Neural cell (in vitro differentiated cells): ENCODE measurements at regions not wholly inside any gene's neighbourhood (a gene's known extent, or its start where the extent isn't known, plus 50 kb on each side); places are given as distances from the start of the nearest gene placed in this dataset.

Experiments
- H2AFZ ChIP-seq: fragments of 200-600, 300-800 bp; sonication (generic), shearing (Covaris generic); 2 replicates; pipeline ENCODE4 v1.6.0; 2014; ENCODE audit warnings: low read depth, mild to moderate bottlenecking, antibody characterized with exemption, low read length, moderate library complexity
- H3F3A ChIP-seq: fragments of 200-600 bp; shearing (Covaris generic); 2 replicates; pipeline ENCODE4 v1.6.1; 2016; ENCODE audit warnings: mild to moderate bottlenecking, moderate library complexity, mixed read lengths, antibody characterized with exemption, low read length; ENCODE audit not compliant: insufficient read depth, poor library complexity, severe bottlenecking
- H3K27ac ChIP-seq: fragments of 200-600, 300-800 bp; sonication (generic), shearing (Covaris generic); 2 replicates; pipeline ENCODE4 v1.5.1; 2014; ENCODE audit warnings: mild to moderate bottlenecking, low read length, moderate library complexity
- H3K27me3 ChIP-seq: fragments of 300-800, 200-600 bp; sonication (generic), shearing (Covaris generic); 2 replicates; pipeline ENCODE4 v1.6.0; 2014; ENCODE audit warnings: mild to moderate bottlenecking, low read depth, low read length, moderate library complexity; ENCODE audit not compliant: insufficient read depth
- H3K36me3 ChIP-seq: fragments of 300-800, 200-600 bp; sonication (generic), shearing (Covaris generic); 2 replicates; pipeline ENCODE4 v1.5.1; 2014; ENCODE audit warnings: mild to moderate bottlenecking, antibody characterized with exemption, low read length, moderate library complexity; ENCODE audit not compliant: insufficient read depth
- H3K4me2 ChIP-seq: fragments of 300-800, 200-600 bp; sonication (generic), shearing (Covaris generic); 2 replicates; pipeline ENCODE4 v1.6.0; 2014; ENCODE audit warnings: mild to moderate bottlenecking, low read length
- H3K4me3 ChIP-seq: fragments of 300-800, 200-600 bp; sonication (generic), shearing (Covaris generic); 2 replicates; pipeline ENCODE4 v1.5.1; 2014; ENCODE audit warnings: mild to moderate bottlenecking, low read length, moderate library complexity
- H3K79me2 ChIP-seq: fragments of 200-600 bp; shearing (Covaris generic); replicated peaks from 2 replicates; pipeline ENCODE4 v1.6.0; 2014; ENCODE audit warnings: mild to moderate bottlenecking, low read length, moderate library complexity; ENCODE audit not compliant: insufficient read depth
- H3K9ac ChIP-seq: fragments of 300-800, 200-600 bp; sonication (generic), shearing (Covaris generic); 2 replicates; pipeline ENCODE4 v1.6.1; 2016; ENCODE audit warnings: mild to moderate bottlenecking, low read length, mixed read lengths
- H3K9me2 ChIP-seq: fragments of 200-600 bp; shearing (Covaris generic); 2 replicates; pipeline ENCODE4 v1.6.1; 2016; ENCODE audit warnings: mild to moderate bottlenecking, low read length, mixed read lengths; ENCODE audit not compliant: insufficient read depth
- H3K9me3 ChIP-seq: fragments of 200-600, 300-800 bp; sonication (generic), shearing (Covaris generic); 2 replicates; pipeline ENCODE4 v1.6.1; 2016; ENCODE audit warnings: mild to moderate bottlenecking, mixed run types, low read length, moderate library complexity, mixed read lengths
- H4K20me1 ChIP-seq: fragments of 200-600 bp; shearing (Covaris generic); 2 replicates; pipeline ENCODE4 v1.6.1; 2016; ENCODE audit warnings: mild to moderate bottlenecking, mixed run types; ENCODE audit not compliant: insufficient read depth
- EP300 ChIP-seq: fragments of 450-650 bp; conservative IDR thresholded peaks from 2 replicates; pipeline ENCODE4 v1.6.1; 2014; ENCODE audit warnings: antibody characterized with exemption, mild to moderate bottlenecking, moderate library complexity; ENCODE audit not compliant: poor library complexity, severe bottlenecking
- EZH2 ChIP-seq: fragments of 200-600, 300-800 bp; shearing (Covaris generic), sonication (generic); IDR thresholded peaks from 2 replicates; pipeline ENCODE4 v1.6.1; 2014; ENCODE audit warnings: antibody characterized with exemption, low read length, borderline replicate concordance, mild to moderate bottlenecking; ENCODE audit not compliant: insufficient read depth, poor library complexity, severe bottlenecking
- MXI1 ChIP-seq: fragments of 450-650 bp; conservative IDR thresholded peaks from 2 replicates; pipeline ENCODE4 v1.6.1; 2014; ENCODE audit warnings: antibody characterized with exemption, mild to moderate bottlenecking; ENCODE audit not compliant: poor library complexity, severe bottlenecking
- POLR2AphosphoS5 ChIP-seq: IDR thresholded peaks from 2 replicates; pipeline ENCODE4 v1.6.1; 2012
- RAD21 ChIP-seq: fragments of 450-650 bp; conservative IDR thresholded peaks from 2 replicates; pipeline ENCODE4 v1.6.1; 2014; ENCODE audit warnings: antibody characterized with exemption, mild to moderate bottlenecking, moderate library complexity
- SMC3 ChIP-seq: fragments of 450-650 bp; conservative IDR thresholded peaks from 2 replicates; pipeline ENCODE4 v1.6.1; 2014; ENCODE audit warnings: antibody characterized with exemption, mild to moderate bottlenecking, moderate library complexity; ENCODE audit not compliant: poor library complexity
- TAF1 ChIP-seq: IDR thresholded peaks from 2 replicates; pipeline ENCODE4 v1.6.1; 2012; ENCODE audit warnings: low read depth
- TF ChIP-seq, protein P1 (sequence below): fragments of 450-650 bp; IDR thresholded peaks from 2 replicates; pipeline ENCODE4 v1.5.1; 2014; ENCODE audit warnings: antibody characterized with exemption, mild to moderate bottlenecking, moderate library complexity; ENCODE audit not compliant: poor library complexity, severe bottlenecking
- TF ChIP-seq, protein P2 (sequence below): IDR thresholded peaks from 2 replicates; pipeline ENCODE4 v1.6.1; 2012; ENCODE audit warnings: borderline replicate concordance

DNA sequence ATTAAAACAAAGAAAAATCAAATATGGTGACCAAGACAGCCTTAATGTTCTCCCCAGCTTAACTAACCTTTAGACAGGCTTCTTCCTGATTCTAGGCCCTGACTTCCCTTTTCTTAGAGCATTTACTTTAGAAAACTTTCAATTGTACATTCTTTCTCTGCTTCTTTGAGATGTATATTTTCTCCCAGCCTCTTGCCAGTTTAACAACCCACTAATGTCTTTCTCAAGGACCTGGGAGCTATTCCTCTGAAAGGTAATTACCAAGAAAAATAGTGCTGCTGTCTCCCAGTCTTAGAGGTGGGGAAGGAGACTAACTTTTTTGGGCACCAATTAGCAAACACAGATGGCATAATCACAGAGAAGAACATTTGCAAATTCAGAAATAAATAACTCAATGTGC is 62.8 kb upstream of the KCNQ5 start:
- Histone ChIP-seq H3K4me2 (no peak overlapping the region), H3F3A (peaks cover 4% of the 10 kb centered on the region), H3K4me3 (no peak overlapping the region), H3K27ac (no peak overlapping the region), H3K79me2 (no peaks in the 10 kb centered on the region), H3K9ac (no peak overlapping the region), H2AFZ (no peak overlapping the region), H3K27me3 (peaks cover 5% of the 10 kb centered on the region), H3K9me2 (no peaks in the 10 kb centered on the region), H3K9me3 (no peaks in the 10 kb centered on the region), H3K36me3 (no peaks in the 10 kb centered on the region), H4K20me1 (no peaks in the 10 kb centered on the region)
- no peak for TF ChIP-seq EZH2
- no peak for TF ChIP-seq EP300
- TF ChIP-seq RAD21, result no peak
- no peak for TF ChIP-seq TAF1
- no peak for TF ChIP-seq SMC3
- TF ChIP-seq MXI1, result no peak
- TF ChIP-seq, protein P1, sequence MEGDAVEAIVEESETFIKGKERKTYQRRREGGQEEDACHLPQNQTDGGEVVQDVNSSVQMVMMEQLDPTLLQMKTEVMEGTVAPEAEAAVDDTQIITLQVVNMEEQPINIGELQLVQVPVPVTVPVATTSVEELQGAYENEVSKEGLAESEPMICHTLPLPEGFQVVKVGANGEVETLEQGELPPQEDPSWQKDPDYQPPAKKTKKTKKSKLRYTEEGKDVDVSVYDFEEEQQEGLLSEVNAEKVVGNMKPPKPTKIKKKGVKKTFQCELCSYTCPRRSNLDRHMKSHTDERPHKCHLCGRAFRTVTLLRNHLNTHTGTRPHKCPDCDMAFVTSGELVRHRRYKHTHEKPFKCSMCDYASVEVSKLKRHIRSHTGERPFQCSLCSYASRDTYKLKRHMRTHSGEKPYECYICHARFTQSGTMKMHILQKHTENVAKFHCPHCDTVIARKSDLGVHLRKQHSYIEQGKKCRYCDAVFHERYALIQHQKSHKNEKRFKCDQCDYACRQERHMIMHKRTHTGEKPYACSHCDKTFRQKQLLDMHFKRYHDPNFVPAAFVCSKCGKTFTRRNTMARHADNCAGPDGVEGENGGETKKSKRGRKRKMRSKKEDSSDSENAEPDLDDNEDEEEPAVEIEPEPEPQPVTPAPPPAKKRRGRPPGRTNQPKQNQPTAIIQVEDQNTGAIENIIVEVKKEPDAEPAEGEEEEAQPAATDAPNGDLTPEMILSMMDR, result no peak
- TF ChIP-seq, protein P2, sequence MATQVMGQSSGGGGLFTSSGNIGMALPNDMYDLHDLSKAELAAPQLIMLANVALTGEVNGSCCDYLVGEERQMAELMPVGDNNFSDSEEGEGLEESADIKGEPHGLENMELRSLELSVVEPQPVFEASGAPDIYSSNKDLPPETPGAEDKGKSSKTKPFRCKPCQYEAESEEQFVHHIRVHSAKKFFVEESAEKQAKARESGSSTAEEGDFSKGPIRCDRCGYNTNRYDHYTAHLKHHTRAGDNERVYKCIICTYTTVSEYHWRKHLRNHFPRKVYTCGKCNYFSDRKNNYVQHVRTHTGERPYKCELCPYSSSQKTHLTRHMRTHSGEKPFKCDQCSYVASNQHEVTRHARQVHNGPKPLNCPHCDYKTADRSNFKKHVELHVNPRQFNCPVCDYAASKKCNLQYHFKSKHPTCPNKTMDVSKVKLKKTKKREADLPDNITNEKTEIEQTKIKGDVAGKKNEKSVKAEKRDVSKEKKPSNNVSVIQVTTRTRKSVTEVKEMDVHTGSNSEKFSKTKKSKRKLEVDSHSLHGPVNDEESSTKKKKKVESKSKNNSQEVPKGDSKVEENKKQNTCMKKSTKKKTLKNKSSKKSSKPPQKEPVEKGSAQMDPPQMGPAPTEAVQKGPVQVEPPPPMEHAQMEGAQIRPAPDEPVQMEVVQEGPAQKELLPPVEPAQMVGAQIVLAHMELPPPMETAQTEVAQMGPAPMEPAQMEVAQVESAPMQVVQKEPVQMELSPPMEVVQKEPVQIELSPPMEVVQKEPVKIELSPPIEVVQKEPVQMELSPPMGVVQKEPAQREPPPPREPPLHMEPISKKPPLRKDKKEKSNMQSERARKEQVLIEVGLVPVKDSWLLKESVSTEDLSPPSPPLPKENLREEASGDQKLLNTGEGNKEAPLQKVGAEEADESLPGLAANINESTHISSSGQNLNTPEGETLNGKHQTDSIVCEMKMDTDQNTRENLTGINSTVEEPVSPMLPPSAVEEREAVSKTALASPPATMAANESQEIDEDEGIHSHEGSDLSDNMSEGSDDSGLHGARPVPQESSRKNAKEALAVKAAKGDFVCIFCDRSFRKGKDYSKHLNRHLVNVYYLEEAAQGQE, result no peak
- no peak for TF ChIP-seq POLR2AphosphoS5

DNA sequence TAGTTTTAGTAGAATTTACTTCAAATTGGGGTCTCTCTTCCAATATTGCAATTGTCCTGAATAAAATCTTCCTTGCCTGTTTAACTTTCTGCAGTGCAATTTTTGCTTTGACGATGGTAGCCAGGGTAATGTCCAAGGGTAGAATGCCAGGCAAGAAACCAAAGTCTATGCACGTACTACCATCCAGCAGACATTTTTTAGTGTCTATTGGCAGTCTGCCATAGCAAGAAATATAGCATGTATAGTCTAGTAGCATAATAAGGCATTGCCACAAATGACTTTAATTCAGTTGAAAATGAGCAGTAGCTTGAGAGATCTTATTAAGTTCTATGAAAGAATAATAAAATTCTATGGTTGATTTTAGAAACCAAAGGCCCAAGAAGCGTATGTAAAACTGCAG is 62.3 kb upstream of the KCNQ5 start:
- Histone ChIP-seq H2AFZ (no peak overlapping the region), H3K27ac (no peak overlapping the region), H3K9me2 (no peaks in the 10 kb centered on the region), H3F3A (peaks cover 3% of the 10 kb centered on the region), H3K79me2 (no peaks in the 10 kb centered on the region), H3K36me3 (no peaks in the 10 kb centered on the region), H3K9ac (no peak overlapping the region), H3K27me3 (peaks cover 5% of the 10 kb centered on the region), H4K20me1 (no peaks in the 10 kb centered on the region), H3K4me3 (no peak overlapping the region), H3K9me3 (no peaks in the 10 kb centered on the region), H3K4me2 (no peak overlapping the region)
- TF ChIP-seq POLR2AphosphoS5, result no peak
- no peak for TF ChIP-seq TAF1
- TF ChIP-seq, protein P2, result no peak
- no peak for TF ChIP-seq EZH2
- TF ChIP-seq, protein P1, result no peak
- no peak for TF ChIP-seq MXI1
